ENCODE measurements at regions not wholly inside any gene's neighbourhood (a gene's known extent, or its start where the extent isn't known, plus 50 kb on each side); places are given as distances from the start of the nearest gene placed in this dataset.

GRCh38 chr18:30920757-30921156, 121.8 kb downstream of the DSC3 start:
- Histone ChIP-seq H3K9me3 (replicated peaks; ENCODE audit: control insufficient read depth, insufficient read depth, low read length) (no peaks in the 10 kb centered on the region), H3K4me1 (ENCODE audit: control insufficient read depth, insufficient read depth, low read length) (no peaks in the 10 kb centered on the region), H3K9ac (ENCODE audit: control insufficient read depth, insufficient read depth, low read length) (no peak overlapping the region), H3K27ac (ENCODE audit: control insufficient read depth, insufficient read depth) (no peak overlapping the region), H3K79me2 (ENCODE audit: control insufficient read depth, insufficient read depth, low read length) (no peaks in the 10 kb centered on the region), H4K20me1 (ENCODE audit: control insufficient read depth, insufficient read depth) (no peaks in the 10 kb centered on the region), H3K36me3 (ENCODE audit: control insufficient read depth in 2 of 2, insufficient read depth in 2 of 2, low read length in 1 of 2) (no peaks in the 10 kb centered on the region), H3K4me2 (ENCODE audit: control insufficient read depth, insufficient read depth) (no peak overlapping the region), H3K4me3 (no peak overlapping the region), H2AFZ (ENCODE audit: control insufficient read depth, low read depth, low read length) (no peak overlapping the region), H3K27me3 (replicated peaks in 1 of 2; ENCODE audit: control insufficient read depth in 2 of 2, insufficient read depth in 2 of 2, low read length in 1 of 2) (no peaks in the 10 kb centered on the region)
- WGBS (ENCODE audit: insufficient coverage, insufficient replicate concordance, low lambda C conversion rate, missing lambda C conversion rate): 61% methylated on average over 5 of the region's 5 CpGs
- in situ Hi-C loops (cut with MboI): no loop called here
- BruUV-seq (replicated peaks): no TSS peak
- ATAC-seq (no peak), FAIRE-seq (no peak), DNase-seq (ENCODE audit: low read depth, low spot score) (no peak)
- intact Hi-C loops (cut with micrococcal nuclease; ENCODE audit: unreplicated experiment): no loop called here
- SMC1A ChIA-PET (ENCODE audit: uncharacterized antibody, unreplicated experiment): no interaction called here
- CTCF ChIA-PET: no interaction called here
- POLR2A ChIA-PET: no interaction called here
- TF ChIP-seq CBX5 (IDR thresholded peaks at IDR 0.05; ENCODE audit: low read depth) (no peak), BACH1 (IDR thresholded peaks at IDR 0.05; ENCODE audit: borderline replicate concordance) (no peak)
- RAD21 ChIA-PET (ENCODE audit: unreplicated experiment): no interaction called here

GRCh38 chr18:30920351-30920750, 122.2 kb downstream of the DSC3 start:
- FAIRE-seq (no peak), DNase-seq (ENCODE audit: low read depth, low spot score) (no peak), ATAC-seq (no peak)
- Histone ChIP-seq H3K4me2 (ENCODE audit: control insufficient read depth, insufficient read depth) (no peak overlapping the region), H3K4me3 (no peak overlapping the region), H3K9ac (ENCODE audit: control insufficient read depth, insufficient read depth, low read length) (no peak overlapping the region), H3K9me3 (replicated peaks; ENCODE audit: control insufficient read depth, insufficient read depth, low read length) (no peaks in the 10 kb centered on the region), H3K27ac (ENCODE audit: control insufficient read depth, insufficient read depth) (no peak overlapping the region), H3K4me1 (ENCODE audit: control insufficient read depth, insufficient read depth, low read length) (no peaks in the 10 kb centered on the region), H3K36me3 (ENCODE audit: control insufficient read depth in 2 of 2, insufficient read depth in 2 of 2, low read length in 1 of 2) (no peaks in the 10 kb centered on the region), H4K20me1 (ENCODE audit: control insufficient read depth, insufficient read depth) (no peaks in the 10 kb centered on the region), H3K79me2 (ENCODE audit: control insufficient read depth, insufficient read depth, low read length) (no peaks in the 10 kb centered on the region), H2AFZ (ENCODE audit: control insufficient read depth, low read depth, low read length) (no peak overlapping the region), H3K27me3 (replicated peaks in 1 of 2; ENCODE audit: control insufficient read depth in 2 of 2, insufficient read depth in 2 of 2, low read length in 1 of 2) (no peaks in the 10 kb centered on the region)
- RAD21 ChIA-PET (ENCODE audit: unreplicated experiment): no interaction called here
- SMC1A ChIA-PET (ENCODE audit: uncharacterized antibody, unreplicated experiment): no interaction called here
- 55% methylated on average over 3 of the region's 3 CpGs for WGBS (ENCODE audit: insufficient coverage, insufficient replicate concordance, low lambda C conversion rate, missing lambda C conversion rate)
- TF ChIP-seq SMARCA5 (IDR thresholded peaks at IDR 0.05): no peak
- no peak for TF ChIP-seq RBBP5 (conservative IDR thresholded peaks at IDR 0.05)
- no peak for TF ChIP-seq CBX5 (IDR thresholded peaks at IDR 0.05; ENCODE audit: low read depth)
- no peak for TF ChIP-seq EED (IDR thresholded peaks at IDR 0.05; ENCODE audit: low read depth)
- TF ChIP-seq CREM (IDR thresholded peaks at IDR 0.05; ENCODE audit: low read depth): no peak
- TF ChIP-seq POLR2AphosphoS2 (IDR thresholded peaks at IDR 0.05; ENCODE audit: low read depth, low read length): no peak
- TF ChIP-seq HSF1 (IDR thresholded peaks at IDR 0.05; ENCODE audit: low read depth, low read length): no peak
- no peak for TF ChIP-seq ZZZ3 (IDR thresholded peaks at IDR 0.05; ENCODE audit: control insufficient read depth, insufficient read length, low read depth)
- TF ChIP-seq TCF12 (IDR thresholded peaks at IDR 0.05; ENCODE audit: low read depth, low read length): no peak
- no peak for TF ChIP-seq NR2F1 (conservative IDR thresholded peaks at IDR 0.05)
- CTCF ChIA-PET: no interaction called here
- intact Hi-C loops (cut with micrococcal nuclease; ENCODE audit: unreplicated experiment) (no loop called here), in situ Hi-C loops (cut with MboI) (no loop called here)
- BruUV-seq (replicated peaks): no TSS peak
- POLR2A ChIA-PET: no interaction called here
